ENCODE measurements at regions not wholly inside any gene's neighbourhood (a gene's known extent, or its start where the extent isn't known, plus 50 kb on each side); places are given as distances from the start of the nearest gene placed in this dataset.

DNA sequence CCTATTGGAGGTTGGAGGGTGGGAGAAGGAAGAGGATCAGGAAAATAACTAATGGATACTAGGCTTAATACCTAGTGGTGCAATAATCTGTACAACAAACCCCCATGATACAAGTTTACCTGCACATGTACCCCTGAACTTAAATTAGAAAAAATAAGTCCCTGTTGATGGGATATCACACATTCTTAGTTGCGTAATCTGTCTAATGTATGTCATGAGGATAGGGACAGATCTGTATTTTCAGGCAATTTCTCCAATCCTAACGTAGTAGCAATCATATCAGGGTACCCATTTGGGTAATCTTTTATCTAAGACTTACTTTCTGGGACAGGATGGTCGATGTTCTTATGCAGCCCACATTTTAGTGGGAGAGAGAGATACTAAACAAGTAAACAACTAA, 239.1 kb upstream of the AZI2 start:
- TF ChIP-seq, protein P1, sequence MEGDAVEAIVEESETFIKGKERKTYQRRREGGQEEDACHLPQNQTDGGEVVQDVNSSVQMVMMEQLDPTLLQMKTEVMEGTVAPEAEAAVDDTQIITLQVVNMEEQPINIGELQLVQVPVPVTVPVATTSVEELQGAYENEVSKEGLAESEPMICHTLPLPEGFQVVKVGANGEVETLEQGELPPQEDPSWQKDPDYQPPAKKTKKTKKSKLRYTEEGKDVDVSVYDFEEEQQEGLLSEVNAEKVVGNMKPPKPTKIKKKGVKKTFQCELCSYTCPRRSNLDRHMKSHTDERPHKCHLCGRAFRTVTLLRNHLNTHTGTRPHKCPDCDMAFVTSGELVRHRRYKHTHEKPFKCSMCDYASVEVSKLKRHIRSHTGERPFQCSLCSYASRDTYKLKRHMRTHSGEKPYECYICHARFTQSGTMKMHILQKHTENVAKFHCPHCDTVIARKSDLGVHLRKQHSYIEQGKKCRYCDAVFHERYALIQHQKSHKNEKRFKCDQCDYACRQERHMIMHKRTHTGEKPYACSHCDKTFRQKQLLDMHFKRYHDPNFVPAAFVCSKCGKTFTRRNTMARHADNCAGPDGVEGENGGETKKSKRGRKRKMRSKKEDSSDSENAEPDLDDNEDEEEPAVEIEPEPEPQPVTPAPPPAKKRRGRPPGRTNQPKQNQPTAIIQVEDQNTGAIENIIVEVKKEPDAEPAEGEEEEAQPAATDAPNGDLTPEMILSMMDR (conservative IDR thresholded peaks at IDR 0.05): no peak
- TF ChIP-seq ZFX (IDR thresholded peaks at IDR 0.05): no peak
